GM21529 (cell line): ENCODE measurements at regions not wholly inside any gene's neighbourhood (a gene's known extent, or its start where the extent isn't known, plus 50 kb on each side); places are given as distances from the start of the nearest gene placed in this dataset.

ENCODE experiments used
- ATAC-seq: cut with Tn5 transposase; IDR thresholded peaks from one replicate; pipeline ENCODE4 v1.9.1; 2021; ENCODE audit not compliant: unreplicated experiment

DNA sequence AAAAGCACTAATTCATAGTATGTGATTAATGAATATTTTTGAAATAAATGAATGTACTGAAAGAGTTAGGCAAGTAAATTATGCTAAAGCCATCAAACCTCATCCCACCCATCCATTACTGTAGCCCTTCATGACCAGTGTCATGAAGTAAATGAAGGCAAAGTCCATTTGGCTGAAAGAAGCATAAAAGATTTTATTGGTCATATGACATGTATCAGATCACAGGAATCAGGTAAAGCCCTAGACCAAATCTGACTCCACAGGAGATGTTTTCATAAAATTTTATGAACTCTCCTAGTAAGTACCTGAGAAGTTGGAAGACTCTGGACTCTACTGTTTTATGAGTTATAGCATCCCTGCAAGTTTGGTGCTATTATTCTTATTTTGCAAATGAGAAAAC, 213.5 kb downstream of the TMEM114 start:
- no peak for ATAC-seq

DNA sequence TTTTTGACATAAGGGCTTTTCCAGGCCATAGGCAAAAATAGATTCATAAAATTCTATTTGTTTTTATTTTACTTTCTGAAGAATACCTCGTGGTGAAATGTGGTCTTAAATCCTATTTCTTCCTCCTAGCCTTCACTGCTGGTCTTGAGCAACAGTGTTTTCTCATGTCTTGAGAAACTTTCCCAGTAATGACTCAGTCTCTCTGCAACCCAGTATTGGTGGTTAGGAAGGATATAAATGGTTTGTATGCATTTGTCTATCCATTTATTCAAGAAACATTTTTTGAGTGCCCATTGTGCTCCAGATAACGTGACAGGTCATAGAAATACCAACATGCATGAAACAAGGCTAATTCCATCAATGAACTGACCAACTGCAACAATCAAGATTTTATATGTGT, 213.9 kb downstream of the TMEM114 start:
- ATAC-seq: no peak

DNA sequence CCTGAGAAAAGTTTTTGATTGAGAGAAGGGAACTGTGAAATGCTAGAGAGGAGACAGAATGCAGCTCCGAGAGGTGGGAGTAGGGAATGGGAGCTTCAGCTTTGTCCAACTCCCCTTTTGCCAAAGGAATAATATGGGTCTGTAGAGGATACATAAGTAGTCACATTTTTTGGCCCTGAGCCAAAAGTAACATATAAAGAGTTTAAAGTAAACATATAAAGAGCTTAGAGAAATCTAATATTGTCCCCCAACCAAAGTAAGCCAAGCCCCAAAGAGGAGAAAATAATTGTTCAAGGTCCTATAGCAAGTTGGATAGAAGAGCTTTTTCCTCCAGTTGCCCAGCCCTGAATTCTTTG, 215.1 kb downstream of the TMEM114 start:
- no peak for ATAC-seq

DNA sequence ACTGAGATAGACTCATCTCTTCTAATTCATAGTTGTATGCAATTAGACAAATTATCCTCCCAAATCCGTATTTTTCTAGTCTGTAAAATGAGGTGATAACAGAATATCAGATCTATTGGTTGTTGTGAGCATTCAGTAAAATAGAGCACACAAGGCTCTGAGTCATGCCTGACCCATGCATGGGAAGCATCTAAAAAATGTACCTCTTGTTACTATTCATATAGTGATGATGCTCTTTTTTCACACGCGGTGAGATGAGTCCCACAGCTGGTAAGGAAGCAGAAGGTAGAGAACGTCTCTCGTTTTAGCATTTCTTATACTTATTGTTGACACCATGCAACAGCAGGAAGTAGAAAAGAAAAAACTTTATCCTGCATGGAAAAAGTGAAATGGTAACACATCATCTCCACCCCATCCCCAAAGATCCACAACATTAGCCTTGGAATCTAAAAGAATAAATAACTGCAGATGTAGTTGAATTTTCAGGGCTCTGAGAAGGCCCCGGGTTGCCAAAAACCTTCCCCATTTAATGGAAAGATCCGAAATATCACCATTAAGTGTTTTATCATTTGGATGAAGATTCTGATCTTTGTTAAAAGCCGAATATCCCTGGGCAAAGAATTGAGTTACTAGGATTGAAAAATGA, 215.6 kb downstream of the TMEM114 start:
- no peak for ATAC-seq

DNA sequence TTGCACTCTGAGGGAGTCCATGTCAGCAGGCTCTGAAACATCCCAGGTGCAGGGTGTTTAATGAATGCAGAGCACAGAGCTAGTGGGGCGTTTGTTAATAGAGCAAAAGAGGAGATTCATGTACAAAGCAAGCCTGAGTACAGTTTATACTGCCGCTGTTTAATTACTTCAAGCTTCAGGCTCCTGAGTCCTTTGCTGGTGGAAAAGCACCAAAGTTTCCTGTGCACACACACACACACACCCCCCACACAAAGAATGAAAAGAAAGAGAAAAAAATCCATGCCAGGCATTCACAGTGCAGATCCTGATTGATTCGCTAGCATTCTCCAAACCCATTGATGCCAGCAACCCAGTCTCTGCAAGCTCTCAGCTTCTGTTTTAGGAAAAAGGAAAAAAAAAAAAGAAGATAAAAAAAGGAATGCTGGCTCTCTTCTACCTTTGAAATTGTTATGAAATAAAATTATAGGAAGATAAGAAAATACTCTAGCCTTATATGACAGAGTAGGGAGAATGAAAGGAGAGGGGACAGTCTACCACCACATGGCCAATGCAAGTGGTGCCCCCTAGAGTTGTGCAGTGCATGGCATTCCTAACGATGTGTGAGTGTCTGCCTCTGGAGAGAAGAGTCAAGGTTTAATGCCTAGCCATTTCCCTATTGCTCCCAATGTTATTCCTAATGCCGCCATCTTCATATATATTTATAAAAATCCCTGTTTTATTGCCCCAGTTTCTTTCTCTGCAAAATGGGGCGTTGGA, 216.5 kb downstream of the TMEM114 start:
- ATAC-seq: no peak

DNA sequence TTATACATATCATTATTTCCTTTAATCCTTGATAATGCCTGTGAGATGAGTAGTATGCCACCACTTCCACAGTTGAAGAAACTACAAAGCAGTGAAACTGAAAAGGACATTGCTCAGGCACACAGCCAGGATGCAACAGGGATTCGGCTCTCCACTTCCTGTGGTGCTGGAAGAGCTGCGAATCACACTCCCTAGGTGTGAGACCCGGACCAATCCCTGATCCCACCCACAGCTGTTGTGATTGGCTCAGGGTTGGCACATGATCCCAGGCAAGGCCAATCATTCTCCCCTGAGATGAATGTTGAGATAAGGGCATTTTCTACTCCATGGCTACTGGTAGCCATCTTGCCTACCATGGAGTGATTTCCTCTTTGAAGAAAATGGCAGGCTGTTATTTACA, 218.2 kb downstream of the TMEM114 start:
- ATAC-seq: no peak

DNA sequence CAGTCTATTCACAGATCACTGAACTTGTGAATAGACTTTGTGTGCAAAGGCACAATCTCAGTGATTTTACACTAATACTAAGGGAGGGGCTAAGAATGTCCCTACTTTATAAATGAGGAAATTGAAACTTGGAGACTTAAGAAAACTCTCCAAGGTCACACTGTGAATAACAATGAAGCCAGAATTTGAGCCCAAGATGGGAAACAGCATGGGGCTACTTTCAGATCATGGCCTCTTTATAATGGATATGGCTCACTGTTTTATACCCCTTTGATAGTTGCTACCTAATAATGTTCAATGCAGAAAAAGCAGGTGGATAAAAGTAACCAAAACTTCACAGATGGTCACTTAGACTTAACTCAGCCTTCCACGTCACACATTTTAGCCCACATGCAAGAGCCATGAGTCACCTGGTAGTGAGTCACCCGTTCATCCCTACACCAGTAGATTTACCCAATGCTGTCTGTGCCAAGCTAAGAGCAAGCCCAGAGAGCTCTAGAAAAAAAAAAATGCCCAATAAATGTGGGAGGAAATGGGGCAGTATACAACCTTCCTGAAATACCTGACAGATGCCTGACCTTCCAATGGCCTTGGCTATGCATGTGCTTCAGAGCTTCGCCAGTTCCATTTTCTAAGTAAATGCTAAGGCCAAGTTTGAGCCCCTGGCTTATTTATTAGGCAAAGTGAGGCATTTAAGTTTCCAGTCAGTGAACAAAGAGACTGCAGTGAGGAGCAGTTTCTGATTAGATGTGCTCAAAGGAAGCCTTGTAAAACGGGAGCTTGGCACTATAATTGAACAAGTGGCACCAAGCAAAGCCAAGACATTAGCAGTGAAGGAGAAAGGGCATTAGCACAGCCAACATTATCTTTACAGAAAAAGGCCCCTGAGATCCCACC, 219.7 kb downstream of the TMEM114 start:
- ATAC-seq: no peak

DNA sequence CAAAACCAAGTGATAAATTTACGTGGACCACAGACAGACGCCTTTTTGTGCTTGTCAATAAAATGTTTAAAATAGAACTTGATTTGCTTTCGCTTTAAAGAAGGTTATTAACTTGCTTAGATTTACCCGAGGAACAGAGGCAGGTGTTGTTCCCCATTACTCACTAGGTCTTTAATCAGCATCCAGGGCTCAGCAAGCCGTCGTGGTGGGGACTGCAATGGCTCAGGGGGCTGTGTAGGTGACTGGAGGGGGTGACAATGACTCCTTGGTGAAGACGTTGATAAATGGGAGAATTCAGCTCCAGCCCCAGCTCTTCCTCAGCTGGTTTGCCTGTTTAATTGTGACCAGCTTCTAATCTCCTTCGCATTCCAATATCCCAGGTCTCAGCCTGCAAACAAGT, 231.4 kb downstream of the TMEM114 start:
- no peak for ATAC-seq

DNA sequence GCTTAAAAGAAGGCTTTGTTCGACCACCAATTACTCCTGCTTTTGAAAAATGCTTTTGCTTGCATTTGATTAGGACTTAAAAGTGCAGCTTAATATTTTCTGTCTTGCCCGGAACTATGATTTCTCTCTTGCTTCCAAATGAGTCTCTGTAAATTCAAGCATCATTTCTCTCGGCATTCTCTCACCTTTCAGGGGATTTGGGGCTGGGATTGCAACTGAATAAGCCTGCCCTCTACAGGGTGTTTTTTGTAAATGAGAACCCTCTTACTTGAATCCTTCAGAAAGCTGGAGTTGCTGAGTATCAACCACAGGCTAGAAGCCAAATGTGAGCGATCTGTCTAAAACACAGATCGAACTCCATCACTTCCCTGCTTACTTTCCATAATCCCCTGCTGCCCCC, 234.6 kb downstream of the TMEM114 start:
- no peak for ATAC-seq

DNA sequence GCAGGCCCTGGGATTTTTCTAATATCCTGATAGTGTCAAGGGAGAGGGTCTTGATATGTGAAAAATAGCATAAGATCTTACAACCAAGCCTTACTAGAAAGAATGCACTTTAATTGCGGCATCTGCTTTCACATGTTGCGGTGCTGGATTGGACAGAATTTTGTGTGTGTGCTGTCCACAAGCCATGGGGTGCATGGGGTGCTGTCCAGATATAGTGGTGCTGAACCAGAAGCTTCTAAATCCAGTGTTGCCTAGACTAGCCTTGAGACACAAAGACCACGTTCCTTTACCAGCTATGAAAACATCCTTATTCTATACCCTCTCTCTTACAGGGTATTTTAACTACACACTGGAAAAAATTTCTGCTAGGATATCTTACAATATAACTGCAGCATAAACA, 244.0 kb downstream of the TMEM114 start:
- ATAC-seq: no peak

DNA sequence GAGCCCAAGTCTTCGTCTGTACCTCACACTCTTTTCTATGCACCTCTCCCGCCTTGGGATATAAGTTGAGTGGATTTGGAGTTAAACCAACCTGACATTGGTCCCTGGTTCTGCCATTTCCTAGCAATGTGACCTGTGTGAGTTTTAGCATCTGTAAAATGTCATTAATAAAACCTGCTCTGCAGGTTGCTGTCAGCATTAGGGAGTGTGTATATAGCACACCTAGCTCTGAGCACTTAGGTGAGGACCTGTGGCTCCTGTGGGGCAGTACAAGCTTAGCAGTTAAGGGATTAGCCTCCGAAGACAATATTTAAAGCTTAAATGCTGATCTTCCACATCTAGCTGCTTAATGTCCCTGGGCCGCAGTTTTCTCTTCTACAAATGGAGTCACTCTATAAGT, 248.0 kb downstream of the TMEM114 start:
- ATAC-seq: no peak

DNA sequence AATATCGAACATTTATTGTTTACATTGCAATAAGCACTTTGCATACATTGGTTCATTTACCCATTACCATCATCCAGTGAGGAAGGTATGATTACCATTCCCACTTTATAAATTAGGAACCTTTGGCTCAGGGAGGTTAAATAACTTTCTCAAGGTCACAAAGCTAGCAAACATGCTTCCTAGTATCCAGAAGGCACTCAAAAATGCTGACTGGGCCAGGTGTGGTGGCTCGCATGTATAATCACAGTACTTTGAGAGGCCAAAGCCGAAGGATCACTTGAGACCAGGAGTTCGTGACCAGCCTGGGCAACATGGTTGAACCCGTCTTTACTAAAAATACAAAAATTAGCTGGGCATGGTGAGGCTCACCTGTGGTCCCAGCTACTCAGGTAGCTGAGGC, 259.6 kb downstream of the TMEM114 start:
- ATAC-seq: no peak

DNA sequence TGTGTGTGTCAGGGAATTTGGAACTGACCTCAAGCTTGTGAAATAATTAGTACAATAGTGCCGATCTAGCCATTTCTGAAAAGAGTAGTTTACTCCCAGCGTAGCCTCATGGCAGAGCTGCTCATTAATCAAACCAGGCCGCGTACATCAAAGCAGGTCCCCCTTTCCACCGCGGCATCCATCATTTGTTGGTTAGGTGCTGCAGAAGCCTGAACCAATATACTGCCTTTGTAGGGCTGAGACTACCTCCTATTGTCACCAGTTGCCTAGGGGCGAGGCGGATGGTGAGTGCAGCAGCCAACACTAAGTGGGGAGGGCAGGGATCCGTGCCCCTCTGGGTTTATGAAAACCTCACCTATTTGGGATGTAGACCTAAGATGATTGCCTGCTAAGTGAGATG, 264.1 kb downstream of the TMEM114 start:
- ATAC-seq: no peak

DNA sequence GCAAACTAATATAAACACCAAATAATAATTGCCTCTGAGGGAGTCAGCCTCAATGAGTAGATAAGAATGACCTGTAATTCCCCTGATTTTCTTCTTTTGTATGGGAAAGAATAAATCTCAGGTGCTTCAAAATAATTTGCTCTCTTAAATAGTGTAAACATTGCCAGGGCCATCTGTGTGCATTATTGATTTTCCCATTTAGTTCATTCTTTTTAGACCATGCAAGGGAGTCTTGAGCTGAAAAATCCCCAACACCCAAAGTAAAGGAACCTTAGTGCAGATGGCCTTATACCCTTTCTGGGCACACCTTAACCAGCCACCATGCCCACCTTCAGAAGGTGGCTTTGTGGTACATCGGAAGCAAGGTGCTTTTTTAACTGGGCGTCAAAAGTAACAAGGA, 267.2 kb downstream of the TMEM114 start:
- no peak for ATAC-seq

DNA sequence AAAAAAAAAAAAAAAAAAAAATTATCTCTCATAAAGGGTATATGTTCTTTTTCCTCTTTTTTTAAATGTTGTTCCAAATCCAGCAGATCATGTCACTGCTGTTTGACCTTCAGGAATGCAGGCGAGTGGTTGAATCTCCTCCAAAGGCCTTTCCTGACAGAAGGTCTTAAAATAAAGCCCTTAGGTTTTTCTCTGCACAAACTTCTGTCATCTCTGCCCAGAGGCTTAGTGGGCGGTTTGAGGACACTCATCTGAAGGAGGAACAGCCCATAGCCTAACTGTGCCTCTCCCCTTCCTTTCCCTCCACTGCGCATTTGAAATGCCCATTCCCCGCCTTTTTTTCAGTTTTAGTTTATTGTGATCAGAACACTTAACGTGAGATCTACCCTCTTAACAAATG, 270.2 kb downstream of the TMEM114 start:
- no peak for ATAC-seq

DNA sequence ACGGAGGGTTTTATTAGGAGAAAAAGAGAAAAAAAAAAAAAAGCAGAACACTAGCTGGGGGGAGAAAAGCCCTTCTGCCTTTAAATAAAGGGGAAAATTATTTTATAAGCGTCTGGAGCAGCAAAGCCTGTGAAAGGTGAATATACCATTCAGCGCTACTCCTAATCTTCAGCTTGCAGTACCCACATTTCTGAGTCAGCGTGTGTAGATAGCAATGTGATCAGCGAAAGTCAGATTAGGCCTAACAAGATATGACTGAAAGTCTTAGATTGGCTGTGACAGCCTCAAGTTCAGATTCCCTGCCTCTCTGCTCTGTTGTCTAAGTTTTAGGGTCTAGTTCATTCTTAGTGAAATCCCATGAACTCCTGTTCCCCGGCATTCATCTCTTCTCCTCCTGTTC, 279.5 kb downstream of the TMEM114 start:
- no peak for ATAC-seq

DNA sequence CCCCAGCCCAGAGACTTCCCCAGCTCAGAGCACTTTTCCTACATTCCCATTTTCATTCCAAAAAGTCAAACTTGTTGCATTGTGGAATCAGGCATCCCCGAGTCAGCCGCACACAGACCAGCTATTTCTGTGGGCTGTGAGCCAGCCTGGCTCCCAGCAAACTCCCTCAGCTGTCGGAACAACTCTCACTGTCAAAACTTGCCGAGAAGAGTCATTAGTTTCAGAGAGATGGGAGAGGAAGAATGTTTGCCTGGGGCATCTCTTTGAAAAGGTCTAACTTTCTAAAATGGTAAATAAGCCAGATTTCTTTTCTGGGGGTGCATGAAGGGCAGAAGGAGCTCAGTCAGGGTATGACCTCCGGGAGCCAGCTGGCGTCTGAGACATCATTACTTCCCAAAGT, 280.0 kb downstream of the TMEM114 start:
- ATAC-seq: no peak

DNA sequence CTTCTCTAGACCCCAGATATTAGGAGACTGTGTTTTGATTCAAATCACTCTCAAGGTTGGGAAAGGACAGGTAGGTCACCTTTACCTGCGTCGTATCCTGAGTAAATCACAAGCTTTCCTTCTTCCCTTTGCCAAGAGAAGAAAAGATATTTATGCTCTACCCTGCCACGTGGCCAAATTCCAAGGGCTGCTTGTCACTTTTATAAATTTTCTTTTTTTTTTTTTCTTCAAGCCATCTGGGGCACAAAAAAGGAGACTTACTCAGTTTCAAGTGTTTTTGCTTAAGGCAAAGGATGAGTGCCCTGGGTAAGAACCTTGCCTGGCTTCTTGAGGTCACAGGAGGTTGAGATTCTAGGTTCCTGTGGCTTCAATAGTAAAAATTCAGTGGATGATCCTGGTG, 285.1 kb downstream of the TMEM114 start:
- ATAC-seq: no peak

DNA sequence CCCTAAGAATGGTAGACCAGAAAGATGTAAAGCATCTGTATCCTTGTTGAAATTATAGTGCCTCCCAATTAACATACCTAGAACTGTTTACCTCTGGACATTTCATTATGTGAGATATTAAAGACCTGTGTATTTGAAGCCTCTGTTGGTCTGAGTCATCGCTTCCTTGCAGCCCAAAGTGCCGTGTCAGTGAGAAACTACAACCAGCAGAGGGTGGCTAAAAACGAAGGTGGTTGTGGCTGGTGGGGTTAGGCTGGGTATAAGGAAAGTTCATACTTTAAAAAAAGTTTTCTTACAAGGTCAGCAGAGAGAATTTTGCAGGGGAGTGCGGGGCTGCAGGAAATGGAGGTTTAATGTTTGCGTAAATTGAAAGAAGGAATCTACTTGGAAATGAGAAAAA, 290.7 kb downstream of the TMEM114 start:
- no peak for ATAC-seq

DNA sequence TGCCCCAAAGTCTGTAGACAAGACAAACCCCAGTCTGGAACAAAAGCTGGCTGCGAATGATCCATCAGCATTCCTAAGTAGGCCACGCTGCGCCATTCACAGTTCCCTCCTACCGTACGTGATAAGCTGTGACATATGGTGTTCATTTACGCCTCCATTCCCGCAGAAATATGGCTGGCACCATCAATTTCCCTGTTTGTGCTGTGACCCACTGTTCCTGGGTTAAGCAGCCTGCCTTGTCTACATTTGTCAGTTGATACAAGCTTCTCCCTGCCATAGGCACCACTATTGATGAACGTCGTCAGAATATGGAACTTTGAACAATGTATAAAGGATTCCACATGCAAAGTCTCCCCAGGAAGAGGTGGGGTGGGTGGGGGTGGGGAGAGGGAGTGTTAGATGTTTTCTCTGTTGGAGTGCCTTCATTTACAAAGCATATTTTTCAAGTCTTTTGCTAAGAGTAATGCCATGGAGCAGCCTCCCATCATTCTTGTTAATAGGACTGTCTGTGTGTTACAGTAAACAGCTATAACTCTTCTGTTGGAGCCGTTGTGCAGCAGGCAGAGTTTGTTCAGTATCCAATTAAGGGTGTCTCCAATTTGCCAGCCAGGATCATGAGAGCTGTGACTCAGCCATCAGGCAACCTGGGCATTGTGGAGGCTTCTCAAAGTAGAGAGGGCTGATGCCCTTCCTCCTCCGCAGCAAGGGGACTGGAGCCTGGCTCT, 294.6 kb downstream of the TMEM114 start:
- ATAC-seq: no peak

DNA sequence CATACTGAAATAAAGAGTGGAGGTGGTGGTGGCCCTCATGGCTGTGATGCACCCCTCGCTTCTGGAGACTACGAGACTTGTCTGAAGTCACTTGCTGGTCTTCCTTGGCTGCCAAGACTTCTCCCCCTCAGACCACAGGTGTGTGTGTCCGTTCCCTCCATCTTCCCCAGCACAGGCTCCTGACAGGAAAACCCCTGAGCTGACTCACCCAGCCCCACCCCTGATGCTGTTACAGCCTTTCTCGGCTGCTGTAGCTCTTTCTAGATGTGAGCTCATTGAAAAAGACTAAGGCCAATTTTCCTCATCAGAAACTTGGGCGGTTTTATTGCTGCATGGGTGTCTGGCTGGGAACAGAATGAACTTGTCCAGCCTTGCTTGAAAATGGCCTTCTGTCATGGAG, 296.9 kb downstream of the TMEM114 start:
- ATAC-seq: no peak
